ENCODE measurements at regions not wholly inside any gene's neighbourhood (a gene's known extent, or its start where the extent isn't known, plus 50 kb on each side); places are given as distances from the start of the nearest gene placed in this dataset.

GRCh38 chr3:88811096-88811495 is 296.3 kb upstream of the EPHA3 start:
- POLR2A ChIA-PET: no interaction called here
- no peak overlapping the region for H3K4me3 ChIP-seq (ENCODE audit: low read depth, low read length)
- Mint-ChIP-seq H3K36me3 (ENCODE audit: insufficient read depth, unreplicated experiment) (no peaks in the 10 kb centered on the region), H3K4me1 (ENCODE audit: low read depth, unreplicated experiment) (no peaks in the 10 kb centered on the region), H3K27me3 (ENCODE audit: insufficient read depth, unreplicated experiment) (no peaks in the 10 kb centered on the region), H3K9me3 (ENCODE audit: unreplicated experiment) (no peaks in the 10 kb centered on the region), H3K27ac (ENCODE audit: unreplicated experiment) (no peak overlapping the region), H3K4me3 (ENCODE audit: unreplicated experiment) (no peak overlapping the region)
- no peaks in the 10 kb centered on the region for H3K4me1 ChIP-seq
- CTCF ChIA-PET: no interaction called here
- no peaks in the 10 kb centered on the region for H3K9me3 ChIP-seq
- intact Hi-C loops (cut with micrococcal nuclease; ENCODE audit: unreplicated experiment): no loop called here
- no peaks in the 10 kb centered on the region for H3K36me3 ChIP-seq (ENCODE audit: control insufficient read depth, insufficient read depth, low read length)
- no peak for DNase-seq
- TF ChIP-seq, protein P1, sequence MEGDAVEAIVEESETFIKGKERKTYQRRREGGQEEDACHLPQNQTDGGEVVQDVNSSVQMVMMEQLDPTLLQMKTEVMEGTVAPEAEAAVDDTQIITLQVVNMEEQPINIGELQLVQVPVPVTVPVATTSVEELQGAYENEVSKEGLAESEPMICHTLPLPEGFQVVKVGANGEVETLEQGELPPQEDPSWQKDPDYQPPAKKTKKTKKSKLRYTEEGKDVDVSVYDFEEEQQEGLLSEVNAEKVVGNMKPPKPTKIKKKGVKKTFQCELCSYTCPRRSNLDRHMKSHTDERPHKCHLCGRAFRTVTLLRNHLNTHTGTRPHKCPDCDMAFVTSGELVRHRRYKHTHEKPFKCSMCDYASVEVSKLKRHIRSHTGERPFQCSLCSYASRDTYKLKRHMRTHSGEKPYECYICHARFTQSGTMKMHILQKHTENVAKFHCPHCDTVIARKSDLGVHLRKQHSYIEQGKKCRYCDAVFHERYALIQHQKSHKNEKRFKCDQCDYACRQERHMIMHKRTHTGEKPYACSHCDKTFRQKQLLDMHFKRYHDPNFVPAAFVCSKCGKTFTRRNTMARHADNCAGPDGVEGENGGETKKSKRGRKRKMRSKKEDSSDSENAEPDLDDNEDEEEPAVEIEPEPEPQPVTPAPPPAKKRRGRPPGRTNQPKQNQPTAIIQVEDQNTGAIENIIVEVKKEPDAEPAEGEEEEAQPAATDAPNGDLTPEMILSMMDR (IDR thresholded peaks at IDR 0.05; ENCODE audit: insufficient read depth in 1 of 2, low read depth in 1 of 2, low read length in 1 of 2, severe bottlenecking in 1 of 2, unreplicated experiment in 1 of 2): no peak
- BruUV-seq (replicated peaks): no TSS peak
- no peaks in the 10 kb centered on the region for H3K27me3 ChIP-seq (replicated peaks; ENCODE audit: control insufficient read depth, insufficient read depth, low read length)

- CTCF ChIA-PET: no interaction called here
- no peak overlapping the region for H3K4me3 Mint-ChIP-seq (ENCODE audit: unreplicated experiment)
- no peak overlapping the region for H3K27ac Mint-ChIP-seq (ENCODE audit: unreplicated experiment)
- no peaks in the 10 kb centered on the region for H3K27me3 ChIP-seq (replicated peaks; ENCODE audit: control insufficient read depth, insufficient read depth, low read length)
- DNase-seq: no peak
- no peaks in the 10 kb centered on the region for H3K9me3 ChIP-seq
- no peaks in the 10 kb centered on the region for H3K9me3 Mint-ChIP-seq (ENCODE audit: unreplicated experiment)
- TF ChIP-seq, protein P1 (IDR thresholded peaks at IDR 0.05; ENCODE audit: insufficient read depth in 1 of 2, low read depth in 1 of 2, low read length in 1 of 2, severe bottlenecking in 1 of 2, unreplicated experiment in 1 of 2): no peak
- no peaks in the 10 kb centered on the region for H3K36me3 Mint-ChIP-seq (ENCODE audit: insufficient read depth, unreplicated experiment)
- no peaks in the 10 kb centered on the region for H3K36me3 ChIP-seq (ENCODE audit: control insufficient read depth, insufficient read depth, low read length)
- POLR2A ChIA-PET: no interaction called here
- H3K4me3 ChIP-seq (ENCODE audit: low read depth, low read length): no peak overlapping the region
- no peaks in the 10 kb centered on the region for H3K4me1 Mint-ChIP-seq (ENCODE audit: low read depth, unreplicated experiment)
- H3K4me1 ChIP-seq: no peaks in the 10 kb centered on the region
- H3K27me3 Mint-ChIP-seq (ENCODE audit: insufficient read depth, unreplicated experiment): no peaks in the 10 kb centered on the region
- BruUV-seq (replicated peaks): no TSS peak
- intact Hi-C loops (cut with micrococcal nuclease; ENCODE audit: unreplicated experiment): no loop called here
Measured at GRCh38 chr3:88812576-88812975, 294.8 kb upstream of the EPHA3 start.

DNA sequence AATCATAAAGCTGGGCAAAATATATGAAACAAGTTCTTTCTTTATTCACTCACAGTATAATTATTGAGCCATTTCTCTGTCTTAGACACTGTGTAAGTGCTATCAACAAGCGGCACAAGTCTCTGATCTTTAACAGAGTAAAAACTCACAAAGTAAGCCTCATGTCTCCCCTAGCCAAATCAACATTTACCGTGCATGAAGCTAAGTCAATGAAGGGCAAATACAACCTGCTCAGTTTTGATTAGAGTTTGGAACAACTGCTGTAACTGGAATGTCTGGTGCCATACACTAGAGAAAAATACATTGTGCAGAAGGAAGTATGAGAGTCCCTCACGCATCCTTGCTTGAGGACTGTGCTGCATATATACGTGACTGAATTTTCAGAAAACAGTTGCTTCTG is 291.0 kb upstream of the EPHA3 start:
- Mint-ChIP-seq H3K36me3 (ENCODE audit: insufficient read depth, unreplicated experiment) (no peaks in the 10 kb centered on the region), H3K27ac (ENCODE audit: unreplicated experiment) (no peak overlapping the region), H3K4me1 (ENCODE audit: low read depth, unreplicated experiment) (no peaks in the 10 kb centered on the region), H3K27me3 (ENCODE audit: insufficient read depth, unreplicated experiment) (no peaks in the 10 kb centered on the region), H3K4me3 (ENCODE audit: unreplicated experiment) (no peak overlapping the region), H3K9me3 (ENCODE audit: unreplicated experiment) (no peaks in the 10 kb centered on the region)
- no peak for DNase-seq
- CTCF ChIA-PET: no interaction called here
- H3K9me3 ChIP-seq: no peaks in the 10 kb centered on the region
- TF ChIP-seq, protein P1 (IDR thresholded peaks at IDR 0.05; ENCODE audit: insufficient read depth in 1 of 2, low read depth in 1 of 2, low read length in 1 of 2, severe bottlenecking in 1 of 2, unreplicated experiment in 1 of 2): no peak
- intact Hi-C loops (cut with micrococcal nuclease; ENCODE audit: unreplicated experiment): no loop called here
- BruUV-seq (replicated peaks): no TSS peak
- POLR2A ChIA-PET: no interaction called here
- no peaks in the 10 kb centered on the region for H3K27me3 ChIP-seq (replicated peaks; ENCODE audit: control insufficient read depth, insufficient read depth, low read length)
- H3K4me1 ChIP-seq: no peaks in the 10 kb centered on the region
- H3K4me3 ChIP-seq (ENCODE audit: low read depth, low read length): no peak overlapping the region
- no peaks in the 10 kb centered on the region for H3K36me3 ChIP-seq (ENCODE audit: control insufficient read depth, insufficient read depth, low read length)

All from Caco-2 (cell line).